C4-2B (cell line): ENCODE measurements at regions not wholly inside any gene's neighbourhood (a gene's known extent, or its start where the extent isn't known, plus 50 kb on each side); places are given as distances from the start of the nearest gene placed in this dataset.

Source experiments
- CTCF ChIP-seq: fragments of 450-650 bp; conservative IDR thresholded peaks from 2 replicates; pipeline ENCODE4 v1.5.1; 2017; ENCODE audit warnings: mild to moderate bottlenecking
- ZFX ChIP-seq: fragments of 450-650 bp; IDR thresholded peaks from 2 replicates; pipeline ENCODE4 v1.6.1; 2017

GRCh38 chr4:27267339-27267969 lies 406.8 kb downstream of the STIM2 start:
- TF ChIP-seq CTCF (no peak), ZFX (no peak)
